ENCODE measurements at regions not wholly inside any gene's neighbourhood (a gene's known extent, or its start where the extent isn't known, plus 50 kb on each side); places are given as distances from the start of the nearest gene placed in this dataset.

DNA sequence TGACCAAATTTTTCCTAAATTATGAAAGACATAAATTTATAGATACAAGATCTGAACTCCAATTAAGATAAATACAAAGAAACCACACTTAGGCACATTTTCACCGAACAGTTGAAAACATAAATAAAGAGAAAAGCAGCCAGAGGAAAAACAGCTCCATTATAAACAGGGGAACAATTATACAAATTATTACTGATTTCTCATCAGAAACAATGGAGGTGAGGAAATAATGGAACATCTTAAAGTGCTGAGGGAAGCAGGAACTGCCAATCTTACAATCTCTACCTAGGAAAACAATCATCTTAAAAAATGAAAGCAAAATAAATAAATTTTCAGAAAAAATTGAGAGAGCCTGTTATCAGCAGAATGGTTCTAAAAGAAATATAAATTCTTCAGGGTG is 234.4 kb upstream of the PMFBP1 start:
- TF ChIP-seq ZNF302 (tag by site-specific recombination; IDR thresholded peaks at IDR 0.05; ENCODE audit: low read depth) (no peak), ZNF221 (tag by site-specific recombination; IDR thresholded peaks at IDR 0.05; ENCODE audit: borderline replicate concordance) (no peak), REST (tag by site-specific recombination; IDR thresholded peaks at IDR 0.05) (no peak)
- TF ChIP-seq, protein P1, sequence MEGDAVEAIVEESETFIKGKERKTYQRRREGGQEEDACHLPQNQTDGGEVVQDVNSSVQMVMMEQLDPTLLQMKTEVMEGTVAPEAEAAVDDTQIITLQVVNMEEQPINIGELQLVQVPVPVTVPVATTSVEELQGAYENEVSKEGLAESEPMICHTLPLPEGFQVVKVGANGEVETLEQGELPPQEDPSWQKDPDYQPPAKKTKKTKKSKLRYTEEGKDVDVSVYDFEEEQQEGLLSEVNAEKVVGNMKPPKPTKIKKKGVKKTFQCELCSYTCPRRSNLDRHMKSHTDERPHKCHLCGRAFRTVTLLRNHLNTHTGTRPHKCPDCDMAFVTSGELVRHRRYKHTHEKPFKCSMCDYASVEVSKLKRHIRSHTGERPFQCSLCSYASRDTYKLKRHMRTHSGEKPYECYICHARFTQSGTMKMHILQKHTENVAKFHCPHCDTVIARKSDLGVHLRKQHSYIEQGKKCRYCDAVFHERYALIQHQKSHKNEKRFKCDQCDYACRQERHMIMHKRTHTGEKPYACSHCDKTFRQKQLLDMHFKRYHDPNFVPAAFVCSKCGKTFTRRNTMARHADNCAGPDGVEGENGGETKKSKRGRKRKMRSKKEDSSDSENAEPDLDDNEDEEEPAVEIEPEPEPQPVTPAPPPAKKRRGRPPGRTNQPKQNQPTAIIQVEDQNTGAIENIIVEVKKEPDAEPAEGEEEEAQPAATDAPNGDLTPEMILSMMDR (tag by site-specific recombination; IDR thresholded peaks at IDR 0.05): no peak
